Activated CD4-positive, alpha-beta T cell treated with anti-CD3 and anti-CD28 coated beads, Interleukin-10, Interleukin-2, amounts not matched to agents 100 ng/mL and 50 ng/mL, durations not matched to agents 16 hours and 8 hours (primary cell): ENCODE measurements at regions not wholly inside any gene's neighbourhood (a gene's known extent, or its start where the extent isn't known, plus 50 kb on each side); places are given as distances from the start of the nearest gene placed in this dataset.
"Not testable (repeated sequence)": the region's sequence is repeated elsewhere in the genome, so short reads cannot be mapped to it uniquely, and the experiment has no call there.

Experiments used
- DNase-seq: peaks from one replicate; pipeline ENCODE4 v3.0.0-alpha.2; 2020

DNA sequence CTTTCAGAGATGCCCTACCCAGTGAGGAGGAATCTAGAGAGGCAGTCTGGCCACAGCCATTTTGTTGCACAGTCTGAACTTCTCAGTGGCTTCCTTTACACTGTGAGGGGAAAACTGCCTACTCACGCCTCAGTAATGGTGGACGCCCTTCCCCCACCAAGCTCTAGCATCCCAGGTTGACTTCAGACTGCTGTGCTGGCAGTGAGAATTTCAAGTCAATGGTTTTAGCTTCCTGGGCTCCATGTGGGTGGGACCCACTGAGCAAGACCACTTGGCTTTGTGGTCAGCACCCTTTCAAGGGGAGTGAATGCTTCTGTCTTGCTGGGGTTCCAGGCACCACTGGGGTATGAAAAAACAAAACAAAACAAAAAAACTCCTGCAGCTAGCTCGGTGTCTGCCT is 663.2 kb upstream of the ZNF385D start:
- no peak for DNase-seq

DNA sequence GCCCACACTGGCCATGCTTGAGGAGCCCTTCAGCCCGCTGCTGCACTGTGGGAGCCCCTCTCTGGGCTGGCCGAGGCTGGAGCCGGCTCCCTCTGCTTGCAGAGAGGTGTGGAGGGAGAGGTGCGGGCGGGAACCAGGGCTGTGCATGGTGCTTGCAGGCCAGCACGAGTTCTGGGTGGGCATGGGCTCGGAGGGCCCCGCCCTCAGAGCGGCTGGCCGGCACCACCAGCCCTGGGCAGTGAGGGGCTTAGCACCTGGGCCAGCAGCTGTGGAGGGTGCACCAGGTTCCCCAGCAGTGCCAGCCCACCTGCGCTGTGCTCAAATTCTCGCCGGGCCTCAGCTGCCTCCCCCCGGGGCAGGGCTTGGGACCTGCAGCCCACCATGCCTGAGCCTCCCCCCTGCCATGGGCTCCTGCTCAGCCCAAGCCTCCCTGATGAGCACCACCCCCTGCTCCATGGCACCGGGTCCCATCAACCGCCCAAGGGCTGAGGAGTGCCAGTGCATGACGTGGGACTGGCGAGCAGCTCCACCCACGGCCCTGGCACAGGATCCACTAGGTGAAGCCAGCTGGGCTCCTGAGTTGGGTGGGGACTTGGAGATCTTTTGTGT is 665.9 kb upstream of the ZNF385D start:
- DNase-seq: not testable (repeated sequence)

DNA sequence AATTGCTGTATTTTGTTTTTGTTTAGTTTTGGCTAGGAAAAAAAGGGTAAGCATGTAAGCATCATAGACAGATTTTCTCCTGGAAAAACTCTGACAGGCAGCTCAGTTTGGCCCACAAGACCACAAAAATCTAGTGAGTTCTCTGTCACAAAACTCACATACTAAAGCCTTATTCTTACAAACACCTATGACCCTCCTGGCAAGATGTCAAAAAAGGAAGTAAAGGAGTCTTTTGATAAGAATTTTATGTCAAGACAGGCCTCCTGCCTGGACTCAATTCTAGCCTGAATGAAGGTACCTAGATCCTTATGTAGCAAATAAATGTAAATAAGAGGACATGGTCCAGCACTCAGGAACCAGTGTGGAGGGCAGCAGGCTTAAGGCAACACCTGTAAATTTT is 668.3 kb upstream of the ZNF385D start:
- no peak for DNase-seq

- no peak for DNase-seq
These were observed 670.6 kb upstream of the ZNF385D start for GRCh38 chr3:22421589-22421988.

GRCh38 chr3:22431334-22431733 is 680.3 kb upstream of the ZNF385D start:
- no peak for DNase-seq

- DNase-seq: no peak
These were observed 688.6 kb upstream of the ZNF385D start for GRCh38 chr3:22439626-22440025.

DNA sequence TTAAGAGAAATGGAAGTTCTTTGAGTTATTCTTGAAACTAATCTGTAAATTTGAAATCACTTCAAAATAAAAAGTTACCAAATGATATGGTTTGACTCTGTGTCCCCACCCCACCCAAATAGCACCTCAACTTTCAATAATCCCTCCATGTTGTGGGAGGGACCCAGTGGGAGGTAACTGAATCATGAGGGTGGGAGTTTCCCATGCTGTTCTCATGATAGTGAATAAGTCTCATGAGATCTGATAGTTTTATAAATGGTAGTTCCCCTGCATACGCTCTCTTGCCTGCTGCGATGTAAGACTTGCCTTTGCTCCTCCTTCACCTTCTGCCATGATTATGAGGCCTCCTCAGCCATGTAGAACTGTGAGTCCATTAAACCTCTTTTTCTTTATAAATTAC is 690.7 kb upstream of the ZNF385D start:
- DNase-seq: no peak

- no peak for DNase-seq
These were observed 692.7 kb upstream of the ZNF385D start for GRCh38 chr3:22443571-22444233.

DNA sequence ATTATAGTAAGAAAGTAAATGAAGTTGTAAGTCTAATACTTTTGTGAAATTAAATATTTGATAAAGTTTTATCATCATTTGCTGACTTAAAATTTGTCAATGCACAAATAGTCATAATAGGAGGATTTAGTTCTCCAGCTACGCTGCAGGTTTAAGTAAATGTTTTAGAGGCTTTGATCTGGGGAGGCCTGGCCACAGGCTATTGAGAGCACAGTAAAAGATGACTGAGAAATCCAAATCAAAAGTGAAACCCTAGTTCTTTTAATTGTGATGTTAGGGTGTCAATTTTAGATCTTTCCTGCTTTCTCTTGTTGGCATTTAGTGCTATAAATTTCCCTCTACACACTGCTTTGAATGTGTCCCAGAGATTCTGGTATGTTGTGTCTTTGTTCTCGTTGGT is 694.3 kb upstream of the ZNF385D start:
- not testable (repeated sequence) for DNase-seq

DNA sequence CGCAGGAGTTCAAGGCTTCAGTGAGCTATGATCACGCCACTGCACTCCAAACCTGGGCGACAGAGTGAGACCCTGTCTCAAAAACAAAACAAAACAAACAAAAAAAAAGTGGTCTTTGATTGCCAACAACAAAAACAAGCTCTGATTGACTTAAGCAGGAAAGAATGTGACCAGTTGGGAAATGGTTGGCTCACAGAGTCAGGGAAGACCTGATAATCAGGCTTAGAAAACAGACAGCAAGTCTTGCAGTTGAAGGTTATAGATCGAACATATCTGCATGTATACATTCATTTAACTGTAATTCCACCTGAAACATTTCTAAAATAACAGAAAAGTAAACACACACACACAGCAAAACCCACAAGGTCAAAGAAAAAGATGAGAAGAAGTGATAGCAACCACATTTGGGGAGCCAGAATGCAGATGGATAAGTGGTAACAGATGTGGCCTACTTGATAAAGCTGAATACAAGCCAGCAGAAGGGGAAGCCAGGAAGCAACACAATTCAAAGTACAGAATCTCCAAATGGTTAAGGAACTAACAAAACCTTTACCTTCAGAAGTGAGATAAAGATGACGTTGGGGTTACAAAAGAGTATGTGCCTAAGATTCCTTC is 699.9 kb upstream of the ZNF385D start:
- no peak for DNase-seq

GRCh38 chr3:22451501-22451900 is 700.5 kb upstream of the ZNF385D start:
- no peak for DNase-seq

DNA sequence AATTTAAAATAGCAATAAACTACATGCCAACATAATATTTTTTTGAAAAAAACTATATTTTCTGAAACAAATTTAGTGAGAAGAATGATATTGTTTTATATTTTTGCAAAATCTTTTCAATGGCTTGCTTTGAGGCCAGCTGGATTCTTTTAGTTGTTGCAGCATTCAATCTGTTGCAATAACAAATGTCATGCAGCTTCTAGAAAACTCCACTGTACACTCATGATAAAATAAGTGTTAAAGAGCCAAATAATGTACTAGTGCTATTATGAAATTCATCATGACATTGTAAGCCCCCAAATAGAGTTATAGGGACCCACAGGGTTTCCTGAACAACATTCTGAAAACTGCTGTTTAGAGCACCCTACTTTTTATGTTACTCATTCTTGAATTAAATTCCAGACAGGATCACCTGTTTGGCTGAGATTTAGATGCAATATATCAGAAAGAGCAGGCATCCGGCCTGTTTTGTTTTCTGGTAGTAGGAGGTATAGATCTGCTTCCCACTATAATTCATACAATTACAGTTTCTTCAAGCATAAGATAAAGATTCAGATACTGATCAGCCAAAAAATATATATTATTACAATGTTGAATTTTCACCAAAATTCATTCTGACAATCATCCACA is 703.0 kb upstream of the ZNF385D start:
- DNase-seq: no peak

GRCh38 chr3:22469995-22470394 is 719.0 kb upstream of the ZNF385D start:
- no peak for DNase-seq

- DNase-seq: no peak
These were observed 720.5 kb upstream of the ZNF385D start for GRCh38 chr3:22471557-22471956.

- no peak for DNase-seq
These were observed 723.9 kb upstream of the ZNF385D start for GRCh38 chr3:22474706-22475445.

DNA sequence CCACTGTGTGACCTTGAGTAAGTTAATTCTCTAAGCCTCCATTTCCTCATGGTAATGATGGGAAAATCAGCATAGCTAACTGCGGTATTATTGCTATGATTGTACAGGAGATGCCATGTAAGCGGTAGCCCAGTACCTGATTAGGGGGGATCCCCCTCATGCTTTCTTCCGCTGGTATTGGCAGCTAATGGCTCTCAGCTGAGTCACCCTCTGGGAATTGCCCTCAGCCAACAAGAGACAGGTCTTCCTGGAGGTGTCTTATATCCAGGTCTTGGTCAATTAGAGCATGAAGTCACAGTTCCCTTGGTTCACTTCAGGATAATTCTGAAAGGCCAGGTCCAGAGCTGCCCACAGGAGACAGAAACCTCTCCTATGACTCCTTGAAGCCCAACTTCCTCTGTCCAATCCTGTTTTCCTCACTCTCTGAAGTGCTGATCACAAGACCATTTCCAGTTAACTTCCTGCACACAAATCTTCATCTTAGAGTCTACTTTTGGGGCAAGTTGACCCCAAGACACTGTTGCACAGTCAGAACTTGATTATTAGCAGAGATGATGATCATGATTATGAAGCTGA is 724.7 kb upstream of the ZNF385D start:
- no peak for DNase-seq

- DNase-seq: no peak
These were observed 726.0 kb upstream of the ZNF385D start for GRCh38 chr3:22476976-22477375.

- DNase-seq: no peak
These were observed 717.2 kb upstream of the UBE2E2 start for GRCh38 chr3:22485954-22486353.

GRCh38 chr3:22490747-22491146 is 712.4 kb upstream of the UBE2E2 start:
- no peak for DNase-seq

DNA sequence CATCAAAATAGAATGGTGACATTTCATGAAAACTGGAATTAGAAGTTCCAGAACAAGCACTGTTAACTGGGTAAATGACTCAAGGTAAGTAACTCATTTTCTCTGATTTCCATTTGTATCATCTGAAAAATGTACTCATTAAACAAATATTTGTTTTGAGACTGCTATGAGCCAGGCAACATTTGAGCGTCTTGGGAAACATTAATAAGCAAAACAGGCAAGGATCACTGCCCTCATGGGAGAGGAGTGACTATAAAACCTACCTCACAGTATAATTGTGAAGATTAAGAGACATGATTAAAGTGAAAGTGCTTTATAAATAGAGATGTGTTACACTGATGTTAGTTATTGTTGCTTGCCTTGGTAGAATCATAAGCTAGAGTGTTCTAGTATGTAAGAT is 711.8 kb upstream of the UBE2E2 start:
- DNase-seq: no peak

- DNase-seq: no peak
These were observed 710.8 kb upstream of the UBE2E2 start for GRCh38 chr3:22492342-22492741.

- no peak for DNase-seq
These were observed 707.9 kb upstream of the UBE2E2 start for GRCh38 chr3:22495241-22495640.

- DNase-seq: no peak
These were observed 707.3 kb upstream of the UBE2E2 start for GRCh38 chr3:22495791-22496190.
